ENCODE measurements at regions not wholly inside any gene's neighbourhood (a gene's known extent, or its start where the extent isn't known, plus 50 kb on each side); places are given as distances from the start of the nearest gene placed in this dataset.
A peak's percentile ranks its signal among the peaks of the same experiment; 100 is the strongest.

DNA sequence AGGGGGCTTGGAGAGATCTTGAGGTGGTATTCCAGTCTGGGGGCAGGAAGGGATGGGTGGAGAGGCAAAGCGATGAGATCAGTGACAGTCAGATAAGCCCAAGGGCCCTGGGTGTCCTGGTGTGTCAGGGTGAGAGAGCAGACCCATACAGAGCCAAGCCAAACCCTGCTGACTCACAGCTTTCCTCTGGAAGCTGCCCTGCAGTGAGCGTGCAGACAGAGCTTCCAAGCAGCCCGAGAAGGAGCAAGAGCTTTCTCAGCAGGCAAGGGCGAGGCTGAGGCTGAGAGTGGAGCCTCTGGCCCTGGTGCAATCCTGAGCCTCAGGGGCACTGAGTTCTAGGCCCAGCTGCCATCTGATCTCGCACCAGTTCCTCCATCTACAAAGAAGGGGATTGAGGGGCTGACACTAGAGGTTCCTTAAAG, 91.1 kb upstream of the HIVEP1 start:
- peak overlapping the region; percentile 57 for H3K27ac ChIP-seq (ENCODE audit: insufficient read depth, low read length)
- no peaks in the 10 kb centered on the region for H3K36me3 ChIP-seq (ENCODE audit: control insufficient read depth, insufficient read depth, low read length)
- TF ChIP-seq EZH2 (IDR thresholded peaks at IDR 0.05; ENCODE audit: low read length, missing control alignments): no peak
- TF ChIP-seq CTCF (conservative IDR thresholded peaks at IDR 0.05 in 1 of 2, IDR thresholded peaks at IDR 0.05 in 1 of 2; ENCODE audit: low read depth in 1 of 2, low read length in 2 of 2): no peak
- H3K4me2 ChIP-seq (ENCODE audit: extremely low read depth, insufficient read depth, low read length): peak overlapping the region; percentile 3
- H3K79me2 ChIP-seq (ENCODE audit: control insufficient read depth, insufficient read depth, low read length): no peaks in the 10 kb centered on the region
- H2AFZ ChIP-seq (ENCODE audit: low read length): no peak overlapping the region
- H3K27me3 ChIP-seq (ENCODE audit: control insufficient read depth, insufficient read depth, low read length): no peaks in the 10 kb centered on the region
- no peak overlapping the region for H3K9ac ChIP-seq (ENCODE audit: insufficient read depth, low read length)
- no peaks in the 10 kb centered on the region for H3K9me3 ChIP-seq (ENCODE audit: control insufficient read depth, insufficient read depth, low read depth, low read length)
- peaks cover 27% of the 10 kb centered on the region for H3K4me1 ChIP-seq (ENCODE audit: control insufficient read depth, extremely low read depth, insufficient read depth, low read length)
- DNase-seq (ENCODE audit: low read depth in 2 of 2): peak; percentile 87 to 95
- no peak overlapping the region for H3K4me3 ChIP-seq (replicated peaks in 1 of 4; ENCODE audit: control extremely low read depth in 1 of 4, insufficient read depth in 1 of 4, low read depth in 3 of 4, low read length in 4 of 4)
- H4K20me1 ChIP-seq (ENCODE audit: control insufficient read depth, extremely low read depth, insufficient read depth, low read length): no peaks in the 10 kb centered on the region

DNA sequence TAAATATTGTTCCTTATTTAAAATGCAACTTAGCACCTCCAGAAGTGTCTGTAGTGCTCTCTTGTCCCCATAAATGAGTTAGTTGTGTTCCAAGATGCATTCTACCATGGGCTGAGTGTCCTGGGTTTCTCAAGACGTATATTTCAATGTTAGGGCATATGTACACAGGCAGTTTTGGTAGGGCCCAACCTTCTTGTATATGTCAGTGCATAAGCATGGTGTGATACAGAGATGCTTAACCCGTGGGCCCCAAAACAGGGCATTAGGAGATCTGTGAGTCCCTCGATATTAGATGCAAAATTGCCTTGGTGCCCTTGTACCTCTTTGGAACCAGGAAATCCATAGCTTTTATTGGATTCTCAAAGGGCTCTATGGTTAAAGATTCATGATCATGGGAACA, 91.5 kb upstream of the HIVEP1 start:
- peaks cover 27% of the 10 kb centered on the region for H3K4me1 ChIP-seq (ENCODE audit: control insufficient read depth, extremely low read depth, insufficient read depth, low read length)

GRCh38 chr6:11919771-11920440, 92.2 kb upstream of the HIVEP1 start:
- Histone ChIP-seq H3K79me2 (ENCODE audit: control insufficient read depth, insufficient read depth, low read length) (no peaks in the 10 kb centered on the region), H2AFZ (ENCODE audit: low read length) (no peak overlapping the region), H4K20me1 (ENCODE audit: control insufficient read depth, extremely low read depth, insufficient read depth, low read length) (no peaks in the 10 kb centered on the region), H3K27ac (ENCODE audit: insufficient read depth, low read length) (no peak overlapping the region), H3K4me1 (ENCODE audit: control insufficient read depth, extremely low read depth, insufficient read depth, low read length) (peaks cover 27% of the 10 kb centered on the region), H3K9me3 (ENCODE audit: control insufficient read depth, insufficient read depth, low read depth, low read length) (no peaks in the 10 kb centered on the region), H3K36me3 (ENCODE audit: control insufficient read depth, insufficient read depth, low read length) (no peaks in the 10 kb centered on the region), H3K9ac (ENCODE audit: insufficient read depth, low read length) (no peak overlapping the region), H3K4me2 (ENCODE audit: extremely low read depth, insufficient read depth, low read length) (no peak overlapping the region), H3K27me3 (ENCODE audit: control insufficient read depth, insufficient read depth, low read length) (no peaks in the 10 kb centered on the region), H3K4me3 (replicated peaks in 1 of 4; ENCODE audit: control extremely low read depth in 1 of 4, insufficient read depth in 1 of 4, low read depth in 3 of 4, low read length in 4 of 4) (no peak overlapping the region)
- DNase-seq (ENCODE audit: low read depth in 2 of 2): no peak
- TF ChIP-seq EZH2 (IDR thresholded peaks at IDR 0.05; ENCODE audit: low read length, missing control alignments) (no peak), CTCF (conservative IDR thresholded peaks at IDR 0.05 in 1 of 2, IDR thresholded peaks at IDR 0.05 in 1 of 2; ENCODE audit: low read depth in 1 of 2, low read length in 2 of 2) (no peak)

More for the DNA sequence above, 91.5 kb upstream of the HIVEP1 start:
- Histone ChIP-seq H3K4me3 (replicated peaks in 1 of 4; ENCODE audit: control extremely low read depth in 1 of 4, insufficient read depth in 1 of 4, low read depth in 3 of 4, low read length in 4 of 4) (no peak overlapping the region), H3K9ac (ENCODE audit: insufficient read depth, low read length) (no peak overlapping the region), H3K9me3 (ENCODE audit: control insufficient read depth, insufficient read depth, low read depth, low read length) (no peaks in the 10 kb centered on the region), H3K36me3 (ENCODE audit: control insufficient read depth, insufficient read depth, low read length) (no peaks in the 10 kb centered on the region), H3K79me2 (ENCODE audit: control insufficient read depth, insufficient read depth, low read length) (no peaks in the 10 kb centered on the region), H3K4me2 (ENCODE audit: extremely low read depth, insufficient read depth, low read length) (no peak overlapping the region), H3K27me3 (ENCODE audit: control insufficient read depth, insufficient read depth, low read length) (no peaks in the 10 kb centered on the region), H3K27ac (ENCODE audit: insufficient read depth, low read length) (peak overlapping the region; percentile 57), H4K20me1 (ENCODE audit: control insufficient read depth, extremely low read depth, insufficient read depth, low read length) (no peaks in the 10 kb centered on the region), H2AFZ (ENCODE audit: low read length) (no peak overlapping the region)
- TF ChIP-seq CTCF (conservative IDR thresholded peaks at IDR 0.05 in 1 of 2, IDR thresholded peaks at IDR 0.05 in 1 of 2; ENCODE audit: low read depth in 1 of 2, low read length in 2 of 2): no peak
- no peak for TF ChIP-seq EZH2 (IDR thresholded peaks at IDR 0.05; ENCODE audit: low read length, missing control alignments)
- DNase-seq (ENCODE audit: low read depth in 2 of 2): no peak

Measured in fibroblast of lung (primary cell).